ENCODE measurements at regions not wholly inside any gene's neighbourhood (a gene's known extent, or its start where the extent isn't known, plus 50 kb on each side); places are given as distances from the start of the nearest gene placed in this dataset.

- no peak for TF ChIP-seq CTCF (conservative IDR thresholded peaks at IDR 0.05)
- no peak for TF ChIP-seq EZH2 (IDR thresholded peaks at IDR 0.05; ENCODE audit: low read depth)
Observed at GRCh38 chr13:61144301-61144700, 271.3 kb downstream of the PCDH20 start.
